Middle frontal gyrus (tissue), 1 donor: ENCODE measurements at regions not wholly inside any gene's neighbourhood (a gene's known extent, or its start where the extent isn't known, plus 50 kb on each side); places are given as distances from the start of the nearest gene placed in this dataset.

ENCODE experiments used
- DNase-seq: peaks from one replicate; pipeline ENCODE4 v3.0.0-alpha.2; 2015; ENCODE audit warnings: low spot score; ENCODE audit errors: extremely low spot score

DNA sequence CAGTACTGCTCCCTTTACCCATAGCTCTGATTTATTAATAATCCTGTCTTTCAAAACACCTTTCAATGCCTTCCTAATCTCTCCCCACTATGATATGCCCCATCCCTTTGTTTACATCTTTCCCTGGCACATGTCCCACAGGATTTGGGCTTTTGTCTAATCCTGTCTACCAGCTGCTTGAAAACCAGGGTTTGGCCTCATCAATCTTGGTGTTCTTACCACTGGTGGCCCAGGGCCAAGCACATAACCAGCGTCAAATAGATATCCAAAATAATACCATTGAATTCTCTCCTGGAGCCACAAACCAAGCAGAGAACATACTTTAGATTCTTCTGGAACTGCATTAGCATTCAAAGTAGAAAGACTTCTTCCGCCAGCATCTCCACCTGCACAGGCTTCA lies 104.8 kb upstream of the PPP2R3A start:
- no peak for DNase-seq

DNA sequence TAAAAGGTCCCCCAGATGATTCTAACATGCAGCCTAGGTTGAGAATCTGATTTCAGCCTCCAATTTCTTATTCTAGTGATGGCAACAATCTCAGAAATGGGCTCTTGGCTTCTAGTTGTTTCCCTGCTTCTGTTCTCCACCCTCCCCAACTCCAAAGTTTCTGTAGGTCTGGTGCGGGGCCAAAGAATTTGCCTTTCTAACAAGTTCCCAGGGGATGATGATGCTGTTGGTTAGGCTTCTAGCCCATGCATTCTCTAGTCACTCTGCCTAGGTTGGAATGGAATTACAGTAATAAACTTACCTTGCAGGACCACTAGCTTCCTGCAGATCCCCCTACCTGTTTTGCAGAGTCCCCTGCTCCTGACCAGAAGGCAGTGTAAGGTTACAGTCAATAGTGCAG lies 103.2 kb upstream of the PPP2R3A start:
- DNase-seq, result no peak

DNA sequence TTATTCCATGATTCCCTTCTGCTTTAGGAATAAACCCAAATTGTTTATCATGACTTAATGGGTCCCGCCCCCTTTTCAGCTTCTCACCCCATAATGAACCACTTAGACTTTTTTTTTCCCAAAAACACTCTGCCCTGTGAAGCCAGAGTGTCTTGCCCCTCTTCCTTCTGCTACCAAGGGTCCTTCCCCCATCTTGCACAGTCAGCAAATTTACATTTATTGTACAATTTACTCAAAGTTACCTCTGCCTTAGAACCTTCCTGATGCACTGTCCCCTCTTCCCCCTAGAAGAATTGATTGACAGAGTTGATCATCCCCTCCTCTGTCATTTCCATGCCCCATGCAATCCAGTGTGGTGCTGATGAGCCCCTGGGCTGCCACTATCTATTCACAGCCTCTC lies 101.5 kb upstream of the PPP2R3A start:
- DNase-seq, result no peak

DNA sequence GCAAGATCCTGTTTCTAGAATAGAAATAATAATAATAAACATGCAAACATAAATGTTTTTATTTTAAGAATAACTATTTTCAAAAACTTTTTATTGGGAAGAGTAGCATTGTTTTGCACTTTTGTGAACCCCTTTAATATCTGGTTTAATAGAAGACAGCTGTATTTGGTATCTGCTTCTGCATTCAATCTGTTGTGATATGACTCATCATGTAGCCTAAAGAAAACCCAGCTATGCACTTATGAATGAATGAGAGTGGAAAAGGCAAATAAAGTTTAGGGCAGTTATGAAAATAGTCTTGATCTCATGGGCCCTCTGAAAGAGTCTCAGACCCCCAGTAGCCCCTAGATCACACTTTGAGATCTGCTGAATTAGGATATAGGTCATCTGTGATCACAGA lies 100.4 kb upstream of the PPP2R3A start:
- no peak for DNase-seq

DNA sequence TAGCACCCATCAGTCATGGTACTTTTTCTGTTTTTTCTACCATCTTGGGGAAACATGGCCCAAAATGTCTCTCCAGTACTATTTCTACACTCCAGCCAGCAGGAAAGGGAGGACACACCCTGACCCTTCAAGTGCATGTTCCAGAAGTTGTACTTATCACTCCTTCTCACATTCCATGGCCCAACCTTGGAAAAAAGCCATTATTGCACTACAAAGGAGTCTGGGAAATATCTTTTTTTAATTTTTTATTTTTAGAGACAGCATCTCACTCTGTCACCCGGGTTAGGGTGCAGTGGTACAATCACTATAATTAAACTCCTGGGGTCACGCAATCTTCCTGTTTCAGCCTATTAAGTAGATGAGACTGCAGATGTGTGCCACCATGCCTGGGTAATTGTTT lies 100.0 kb upstream of the PPP2R3A start:
- no peak for DNase-seq

DNA sequence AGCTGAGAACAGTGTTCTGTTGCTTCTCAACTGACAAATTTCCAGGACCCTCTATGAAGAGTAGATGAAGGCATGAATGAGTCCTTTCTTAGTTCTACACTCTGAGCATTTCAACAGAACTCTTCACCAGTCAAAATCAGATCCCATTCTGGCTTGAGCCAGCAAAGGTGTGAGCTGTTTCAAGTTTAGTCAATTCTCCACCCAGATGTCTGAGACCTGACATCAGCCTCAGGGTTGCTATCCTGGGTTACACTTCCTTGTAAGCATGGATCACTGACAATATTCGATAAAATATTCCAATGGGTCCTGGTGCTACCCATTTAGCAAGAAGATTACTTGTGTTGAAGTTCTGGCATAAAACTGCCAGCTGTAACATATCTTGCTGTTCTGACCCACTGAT lies 97.6 kb upstream of the PPP2R3A start:
- no peak for DNase-seq

DNA sequence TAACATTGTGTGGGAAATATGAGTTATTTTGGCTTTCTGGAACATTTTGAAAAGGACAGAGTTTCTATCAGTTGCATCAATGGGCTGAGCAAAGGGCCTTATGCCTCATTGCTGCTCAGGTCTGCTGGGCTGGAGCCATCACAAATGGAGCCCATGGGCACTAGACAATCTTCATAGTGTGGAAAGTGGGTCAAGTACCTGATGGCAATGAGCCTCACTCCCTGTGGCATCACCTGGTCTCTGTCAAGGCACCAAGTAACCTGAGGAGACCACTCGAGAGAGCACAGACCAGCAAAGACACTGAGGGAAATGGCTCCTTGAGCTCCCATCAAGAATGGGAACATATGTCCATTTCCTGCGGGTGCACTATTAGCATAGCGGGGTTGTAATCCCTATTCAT lies 96.7 kb upstream of the PPP2R3A start:
- no peak for DNase-seq

DNA sequence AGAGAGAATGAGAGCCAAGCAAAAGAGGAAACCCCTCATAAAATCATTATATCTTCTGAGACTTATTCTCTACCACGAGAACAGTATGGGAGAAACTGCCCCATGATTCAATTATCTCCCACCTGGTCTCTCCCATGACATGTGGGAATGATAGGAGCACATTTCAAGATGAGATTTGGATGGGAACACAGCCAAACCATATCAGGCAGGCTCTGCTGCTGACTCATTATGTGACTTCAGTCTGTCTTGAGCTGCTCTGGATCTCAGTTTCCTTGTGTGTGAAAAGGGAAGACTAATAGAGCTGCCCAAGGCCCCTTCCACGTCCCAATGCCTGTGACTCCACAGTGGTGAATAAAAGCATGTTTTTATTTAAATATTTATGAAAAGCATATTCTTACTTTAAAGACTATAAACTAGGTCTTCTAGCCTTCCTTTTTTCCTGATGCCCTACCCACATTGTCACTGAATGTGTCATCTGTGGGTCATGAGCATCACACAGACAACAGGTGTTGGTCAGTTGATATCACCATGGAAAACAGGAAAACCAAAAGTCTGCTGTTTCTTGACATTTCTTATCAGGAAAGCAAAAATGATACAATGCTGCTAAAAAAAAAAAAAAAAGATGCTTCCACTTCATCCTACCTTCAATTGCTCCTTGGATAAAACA lies 96.0 kb upstream of the PPP2R3A start:
- DNase-seq, result no peak

DNA sequence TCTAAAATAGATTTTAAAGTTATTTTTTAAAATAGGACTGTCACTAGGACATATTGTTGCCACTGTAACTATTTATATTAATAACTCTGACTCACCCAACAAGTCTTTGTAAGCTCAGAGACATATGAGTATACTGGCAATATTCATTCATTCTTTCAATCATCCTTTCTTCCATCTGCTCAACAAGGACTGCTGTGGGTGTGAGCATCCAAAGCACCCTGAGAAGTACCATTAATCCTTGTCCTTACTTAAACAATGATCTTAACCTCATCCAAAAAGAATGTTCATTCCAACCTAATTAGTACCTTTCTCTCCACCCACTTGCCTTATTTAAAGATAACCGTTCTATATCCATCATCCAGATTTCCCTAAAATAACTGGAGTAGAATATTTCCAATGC lies 94.2 kb upstream of the PPP2R3A start:
- DNase-seq, result no peak

DNA sequence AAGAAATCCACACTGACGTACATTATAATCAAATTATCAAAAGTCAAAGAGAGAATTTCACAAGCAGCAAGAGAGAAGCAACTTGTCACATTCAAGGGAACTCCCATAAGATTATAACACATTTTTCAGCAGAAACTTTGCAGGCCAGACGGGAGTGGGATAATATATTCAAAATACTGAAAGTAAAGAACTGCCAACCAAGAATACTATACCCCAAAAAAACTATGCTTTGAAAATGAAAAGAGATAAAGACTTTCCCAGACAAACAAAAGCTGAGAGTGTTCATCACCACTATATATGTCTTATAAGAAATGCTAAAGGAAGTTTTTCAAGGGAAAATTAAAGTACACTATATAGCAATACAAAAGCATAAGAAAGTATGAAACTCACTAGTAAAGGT lies 91.5 kb upstream of the PPP2R3A start:
- DNase-seq, result no peak

DNA sequence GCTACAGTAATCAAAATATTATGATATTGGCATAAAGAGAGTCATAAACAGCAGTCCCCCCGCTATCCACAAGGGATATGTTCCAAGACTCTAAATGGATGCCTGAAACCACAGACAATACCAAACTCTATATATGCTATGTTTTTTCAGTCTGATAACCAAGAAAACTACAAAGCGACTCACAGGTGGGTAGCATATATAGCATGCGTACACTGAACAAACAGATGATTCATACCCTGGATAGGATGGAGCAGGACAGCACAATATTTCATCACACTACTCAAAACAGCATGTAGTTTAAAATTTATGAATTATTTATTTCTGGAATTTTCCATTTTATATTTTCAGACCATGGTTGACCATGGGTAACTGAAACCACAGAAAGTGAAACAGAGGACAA lies 87.0 kb upstream of the PPP2R3A start:
- DNase-seq, result no peak

DNA sequence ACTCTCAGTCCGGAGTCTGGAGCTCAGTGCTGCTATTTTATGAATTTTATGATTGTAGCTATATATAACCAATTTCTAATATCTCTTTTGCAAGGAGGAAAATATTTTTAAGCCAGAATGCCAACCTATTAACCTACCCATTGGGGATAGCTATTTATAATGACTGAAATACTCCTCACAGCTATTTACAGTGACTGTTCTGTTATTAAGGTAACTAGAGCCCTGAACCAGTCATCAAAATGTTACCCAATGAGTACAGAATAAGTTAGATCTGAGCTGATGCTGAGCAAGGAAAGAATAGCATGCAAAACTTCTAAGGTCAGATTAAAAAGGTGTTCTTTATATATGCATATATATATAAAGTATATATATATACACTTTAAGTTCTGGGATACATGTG lies 79.6 kb upstream of the PPP2R3A start:
- DNase-seq, result no peak

DNA sequence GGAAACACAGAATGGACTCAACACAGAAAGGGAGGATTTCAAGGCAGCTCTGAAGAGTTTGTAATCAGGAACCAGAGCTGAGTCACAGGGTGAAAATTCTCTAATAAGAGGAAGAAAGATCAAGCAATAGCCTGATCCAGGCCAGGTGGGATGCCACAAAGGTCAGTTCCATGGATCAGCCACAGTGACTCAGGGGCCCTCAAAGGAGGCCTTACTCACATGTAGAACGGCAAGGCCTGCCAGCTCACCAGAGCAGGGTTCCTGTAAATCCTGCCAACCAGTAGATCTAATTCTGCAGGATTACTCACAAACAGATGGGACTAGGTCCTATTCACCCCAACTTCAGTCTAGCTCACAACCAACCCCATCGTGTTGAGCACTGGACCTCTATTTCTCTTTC lies 78.3 kb upstream of the PPP2R3A start:
- no peak for DNase-seq

DNA sequence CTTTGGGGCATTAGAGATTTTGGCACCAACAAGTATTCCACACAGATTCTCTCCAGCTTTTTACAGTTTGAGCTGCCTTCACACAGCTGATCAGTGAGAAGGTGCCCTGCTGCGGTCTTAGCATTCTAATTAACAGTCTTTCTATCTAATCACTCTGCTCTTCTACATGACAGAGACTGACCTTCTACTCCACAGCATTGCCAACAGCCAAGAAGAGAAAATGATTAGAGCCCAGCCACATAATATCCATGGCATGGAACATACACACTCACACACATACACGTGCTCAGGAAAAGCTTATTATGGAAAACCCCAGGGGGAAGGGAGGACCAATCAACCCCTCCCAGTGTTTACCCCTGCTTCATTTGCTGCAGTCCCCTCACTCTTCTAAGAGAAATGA lies 76.1 kb upstream of the PPP2R3A start:
- DNase-seq, result no peak

DNA sequence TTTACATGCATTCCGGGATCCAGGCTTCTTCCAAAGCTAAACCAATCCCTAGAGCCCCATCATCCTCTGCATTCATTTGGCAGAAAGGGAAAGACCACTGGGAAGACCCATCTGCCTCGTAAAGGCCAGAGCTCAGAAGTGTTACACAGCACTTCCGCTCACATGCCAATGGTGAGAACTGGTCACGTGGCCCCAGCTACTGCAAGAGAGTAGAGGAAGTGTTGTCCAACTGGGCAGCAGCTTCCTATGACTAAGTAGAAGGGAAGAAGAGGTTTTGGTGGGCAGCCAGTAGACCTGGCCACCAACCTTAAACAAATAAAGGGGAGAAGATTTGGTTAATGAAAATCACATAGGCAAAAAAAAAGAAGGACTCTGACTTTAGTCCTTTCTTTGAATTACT lies 74.4 kb upstream of the PPP2R3A start:
- no peak for DNase-seq

DNA sequence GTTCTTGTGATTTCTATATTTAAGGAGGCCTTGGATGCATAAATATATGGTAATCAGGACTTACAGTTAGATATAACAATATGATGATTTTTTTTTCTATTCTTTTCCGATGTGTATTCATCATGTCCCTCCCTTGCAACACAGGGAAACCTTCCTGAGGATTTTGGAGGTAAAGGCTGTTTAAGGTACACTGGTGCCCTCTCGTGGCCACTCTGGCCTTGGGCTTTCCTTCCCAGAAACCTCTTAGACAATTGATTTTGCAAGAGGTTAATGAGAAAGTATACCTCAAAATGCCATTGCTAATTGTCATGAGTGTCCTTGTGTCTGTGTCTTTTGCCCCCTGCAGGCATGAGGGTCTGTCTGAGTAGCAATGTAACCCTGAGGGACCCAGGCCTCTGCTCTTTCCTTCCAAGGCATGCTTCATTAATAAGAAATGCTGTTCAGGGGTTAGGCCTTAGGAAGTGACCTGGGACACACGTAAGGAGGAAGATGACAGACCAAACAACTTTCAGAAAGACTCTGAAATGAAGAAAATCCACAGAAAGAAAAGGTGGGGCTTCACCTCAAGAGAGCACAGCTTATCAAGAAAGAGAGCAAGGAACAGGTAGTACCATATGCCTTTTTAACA lies 70.3 kb upstream of the PPP2R3A start:
- peak; percentile 82 for DNase-seq

DNA sequence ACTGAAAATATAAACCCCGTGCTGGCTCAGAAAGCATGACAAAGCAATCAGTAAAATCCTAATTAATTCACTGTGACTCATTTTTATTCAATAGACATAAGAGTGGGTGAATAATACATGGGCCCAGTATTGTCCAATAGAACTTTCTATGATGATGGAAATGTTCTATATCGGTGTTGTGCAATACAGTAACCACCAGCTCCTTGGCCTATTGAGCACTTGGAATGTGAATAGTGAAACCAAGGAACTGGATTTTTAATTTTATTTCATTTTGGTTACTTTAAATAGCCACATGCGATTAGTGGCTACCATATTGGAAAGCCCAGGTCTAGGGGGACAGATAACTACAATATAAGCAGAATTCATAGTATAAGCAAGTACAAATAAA lies 69.8 kb upstream of the PPP2R3A start:
- DNase-seq, result no peak

DNA sequence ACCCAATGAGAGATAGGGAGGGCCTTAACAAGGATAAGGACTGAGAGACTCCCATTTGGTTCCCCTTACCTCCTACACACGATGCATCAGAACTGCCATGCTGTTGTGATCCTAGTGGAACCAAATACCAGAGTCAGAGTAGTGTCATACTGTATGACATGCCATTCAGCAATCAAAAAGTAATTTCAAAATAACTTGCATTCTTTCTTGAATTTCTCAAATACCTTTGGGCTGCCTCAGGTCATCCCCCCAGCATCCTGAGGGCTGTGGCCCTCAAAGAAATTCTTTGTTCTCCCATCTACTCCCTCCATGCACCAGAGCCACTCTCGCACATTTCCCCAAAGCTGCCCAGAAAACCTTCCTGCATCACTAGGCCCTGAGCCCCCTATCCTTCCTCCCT lies 68.9 kb upstream of the PPP2R3A start:
- DNase-seq, result no peak

DNA sequence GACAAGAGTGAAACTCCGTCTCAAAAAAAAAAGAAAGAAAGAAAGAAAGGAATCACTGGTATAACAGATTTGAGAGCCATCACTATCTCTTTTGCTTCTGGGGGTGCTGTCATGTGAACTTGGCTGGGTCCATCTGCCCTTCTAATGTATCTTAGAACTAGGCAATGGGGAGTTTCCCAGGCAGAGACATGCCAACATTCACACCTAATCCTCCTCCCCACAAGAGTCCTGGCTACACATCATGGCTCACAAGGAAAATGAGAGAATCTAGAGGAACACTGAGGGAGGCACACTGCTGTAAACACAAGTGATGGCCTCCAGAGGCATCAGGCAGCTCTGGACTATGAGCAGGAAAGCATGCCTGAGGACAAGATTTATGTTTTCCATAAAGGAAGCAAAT lies 67.8 kb upstream of the PPP2R3A start:
- no peak for DNase-seq

DNA sequence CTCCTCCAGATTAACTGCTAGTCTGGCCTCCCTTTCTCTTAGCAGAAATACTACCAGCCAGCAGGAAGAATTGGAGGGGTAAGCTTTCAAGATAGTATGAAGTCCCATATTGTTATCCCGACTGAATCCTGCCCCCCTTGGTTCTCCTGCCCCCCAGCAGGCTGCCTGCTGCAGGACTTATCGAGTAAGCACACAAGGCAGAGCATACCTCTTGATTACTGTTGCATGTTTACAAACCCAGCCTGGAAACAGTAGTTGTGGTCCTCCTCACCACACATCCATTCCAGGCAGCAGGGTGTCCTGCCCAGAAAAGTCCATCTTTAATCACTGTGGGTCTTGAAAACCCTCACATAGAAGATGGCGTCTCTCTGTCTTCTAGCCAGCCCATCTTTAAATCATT lies 66.8 kb upstream of the PPP2R3A start:
- DNase-seq, result no peak

DNA sequence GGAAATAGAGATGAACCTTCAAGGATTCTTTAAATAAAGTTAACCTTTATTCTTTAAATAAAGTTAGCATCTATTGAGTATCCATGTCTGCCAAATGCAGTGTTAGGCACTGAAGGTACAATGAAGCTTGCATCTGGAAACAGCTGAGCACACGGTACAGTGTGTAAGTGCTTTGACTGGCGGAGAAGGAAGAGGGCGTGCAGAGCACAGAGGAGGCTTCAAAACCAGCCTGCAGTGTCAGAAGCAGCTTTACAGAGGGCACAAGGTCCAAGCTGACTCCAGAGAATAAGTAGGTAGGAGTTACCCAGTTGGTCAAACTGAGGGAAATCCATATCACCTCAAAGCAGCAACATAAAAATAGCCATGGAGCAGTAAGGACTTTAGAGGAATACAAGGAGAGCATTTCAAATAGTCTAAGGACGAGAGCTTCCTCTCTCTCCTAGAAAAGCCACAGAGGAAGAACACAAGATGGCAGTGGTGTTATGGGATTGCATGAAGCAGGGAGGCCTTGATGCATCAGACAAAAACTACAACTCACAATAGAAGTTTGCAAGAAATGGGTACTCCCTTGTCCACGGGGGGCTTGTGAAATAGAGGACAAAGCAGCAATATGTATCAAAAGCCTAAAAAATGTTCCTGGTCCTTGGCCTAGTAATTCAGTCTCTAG lies 60.3 kb upstream of the PPP2R3A start:
- DNase-seq, result no peak

DNA sequence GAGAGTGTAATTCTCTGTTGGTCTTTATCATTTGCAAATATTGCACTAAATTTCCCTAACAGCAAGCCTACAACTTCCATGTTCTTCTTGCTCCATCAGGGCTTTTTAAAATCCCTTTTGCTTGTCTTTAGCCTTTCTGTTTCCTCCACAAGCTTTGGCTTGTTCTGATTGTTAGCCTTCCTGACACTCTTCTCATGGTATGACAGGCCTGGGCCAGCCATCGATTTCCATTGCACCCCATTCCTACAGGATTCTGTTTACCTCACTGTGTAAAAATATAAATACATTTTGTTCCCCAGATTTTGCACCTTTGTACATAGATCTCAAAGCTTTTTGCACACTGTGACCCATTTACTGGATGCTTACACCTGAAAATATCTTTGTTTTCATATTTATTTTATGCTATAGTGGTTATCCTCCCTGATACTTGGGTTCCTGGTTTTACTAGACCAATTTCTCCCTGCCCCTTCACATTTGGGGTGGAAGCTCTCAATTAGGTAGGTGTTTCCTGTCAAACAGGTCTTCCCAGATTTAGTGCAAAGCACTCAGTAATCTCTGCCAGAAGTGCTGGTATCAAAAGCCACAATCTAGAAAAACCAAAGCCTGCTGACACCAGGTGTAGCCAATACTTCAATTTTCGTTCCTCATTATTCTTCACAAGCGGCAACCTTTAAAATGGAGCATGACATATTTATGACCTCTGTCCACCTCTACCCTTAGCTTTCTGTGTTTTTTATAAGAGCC lies 57.9 kb upstream of the PPP2R3A start:
- DNase-seq, result no peak
